Stimulated activated naive CD8-positive, alpha-beta T cell treated with anti-CD3 and anti-CD28 coated beads, Interleukin-15, Interleukin-2, amounts not matched to agents 100 ng/mL and 50 ng/mL, for 24 hours (primary cell): ENCODE measurements at regions not wholly inside any gene's neighbourhood (a gene's known extent, or its start where the extent isn't known, plus 50 kb on each side); places are given as distances from the start of the nearest gene placed in this dataset.

Source experiments
- H3K27ac Mint-ChIP-seq: one replicate; pipeline ENCODE4 v1.8.0; 2021; ENCODE audit warnings: mild to moderate bottlenecking, mixed read lengths
- H3K27me3 Mint-ChIP-seq: one replicate; pipeline ENCODE4 v1.8.0; 2021; ENCODE audit warnings: mixed read lengths
- H3K36me3 Mint-ChIP-seq: one replicate; pipeline ENCODE4 v1.8.0; 2021; ENCODE audit warnings: low read depth, mixed read lengths
- H3K4me1 Mint-ChIP-seq: one replicate; pipeline ENCODE4 v1.8.0; 2021; ENCODE audit warnings: low read depth, mixed read lengths
- H3K4me3 Mint-ChIP-seq: one replicate; pipeline ENCODE4 v1.8.0; 2021; ENCODE audit warnings: mild to moderate bottlenecking, mixed read lengths
- H3K9me3 Mint-ChIP-seq: one replicate; pipeline ENCODE4 v1.8.0; 2021; ENCODE audit warnings: mixed read lengths

DNA sequence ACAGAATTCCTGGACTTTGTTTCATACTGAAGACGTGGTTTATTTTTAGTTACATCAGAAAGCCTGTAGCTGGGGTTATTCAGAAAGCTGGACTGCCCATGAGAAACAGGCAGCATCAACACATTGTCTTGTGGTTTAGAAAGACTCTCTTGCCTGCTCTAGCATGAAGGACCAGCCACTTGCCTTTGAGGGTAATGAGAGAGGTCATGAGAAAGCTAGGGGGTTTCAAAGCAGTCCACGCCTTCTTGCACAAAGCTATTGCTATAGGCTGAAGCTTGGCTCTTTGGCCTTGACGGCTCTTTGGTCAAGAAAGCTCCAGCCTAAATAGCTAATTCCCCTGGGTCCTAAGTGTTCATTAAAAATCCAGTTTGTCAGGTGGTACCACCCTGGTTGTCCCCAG, 208.1 kb downstream of the PRDM2 start:
- no peak overlapping the region for H3K27ac Mint-ChIP-seq
- H3K27me3 Mint-ChIP-seq, result peaks cover 10% of the 10 kb centered on the region
- no peaks in the 10 kb centered on the region for H3K4me1 Mint-ChIP-seq
- H3K4me3 Mint-ChIP-seq, result no peak overlapping the region
- no peaks in the 10 kb centered on the region for H3K36me3 Mint-ChIP-seq
- peaks cover 8% of the 10 kb centered on the region for H3K9me3 Mint-ChIP-seq

DNA sequence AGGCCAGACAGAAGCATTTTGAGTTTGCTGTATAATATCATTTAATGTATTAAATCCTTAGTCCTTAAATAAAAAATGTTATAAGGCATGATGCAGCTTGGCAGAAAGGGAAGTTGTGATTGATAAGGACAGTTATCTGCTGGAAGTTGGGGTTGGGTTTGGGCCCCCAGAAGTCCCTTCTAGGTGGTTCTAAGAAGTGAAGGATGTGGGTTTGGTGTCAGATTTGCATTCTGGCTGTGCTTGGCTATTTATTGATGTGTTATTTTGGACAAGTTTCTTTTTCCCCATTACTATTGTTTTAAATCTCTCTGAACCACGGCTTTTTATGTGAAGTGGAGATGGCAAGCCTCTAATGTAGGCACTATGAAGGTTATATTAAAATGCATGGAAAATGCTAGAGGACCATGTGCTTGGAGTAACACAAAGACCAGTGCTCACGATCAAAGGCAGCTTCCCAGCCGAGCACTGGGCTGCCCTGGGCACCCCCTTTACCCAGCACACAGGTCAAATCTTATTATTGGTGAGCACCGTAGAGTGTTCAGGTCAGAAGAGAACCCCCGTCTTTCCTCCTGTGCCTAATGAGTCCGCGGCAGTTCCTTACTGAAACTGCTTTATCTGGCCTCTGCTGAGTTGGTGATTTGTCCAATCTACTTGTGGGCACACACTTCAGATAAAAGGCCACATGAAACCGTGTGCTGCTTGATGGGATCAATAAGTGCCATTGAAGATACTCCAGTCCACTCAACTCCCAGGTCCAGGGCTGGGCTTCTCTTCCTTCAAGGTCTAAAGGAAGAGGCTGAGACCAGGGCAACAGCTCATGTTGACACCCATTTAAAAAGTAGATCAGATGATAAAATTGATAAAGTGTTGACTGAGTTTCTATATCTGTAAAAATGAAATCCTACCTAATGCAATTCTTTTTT, 212.0 kb downstream of the PRDM2 start:
- no peaks in the 10 kb centered on the region for H3K4me1 Mint-ChIP-seq
- no peaks in the 10 kb centered on the region for H3K36me3 Mint-ChIP-seq
- no peak overlapping the region for H3K27ac Mint-ChIP-seq

DNA sequence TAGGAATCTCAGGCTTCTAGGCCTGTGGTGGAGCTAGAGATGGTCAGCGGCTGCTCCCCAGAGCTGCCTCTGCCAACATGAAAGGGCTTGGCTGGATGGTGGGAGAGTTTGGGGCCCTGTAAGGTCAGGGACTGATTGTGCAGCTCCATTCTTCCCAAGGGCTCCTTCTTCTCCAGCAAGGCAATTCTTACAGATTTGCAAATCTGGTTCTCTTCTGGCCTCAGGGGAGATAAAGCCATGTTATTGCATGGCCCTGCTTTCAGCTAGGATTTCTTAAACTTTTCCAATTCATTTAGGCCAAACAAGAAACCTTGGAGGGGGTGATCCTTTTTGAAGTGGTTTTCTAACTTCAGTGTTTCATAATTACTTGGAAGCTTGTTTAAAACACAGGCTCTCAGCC, 213.4 kb downstream of the PRDM2 start:
- no peak overlapping the region for H3K4me3 Mint-ChIP-seq
- H3K27ac Mint-ChIP-seq, result no peak overlapping the region
- H3K9me3 Mint-ChIP-seq, result no peaks in the 10 kb centered on the region
- H3K4me1 Mint-ChIP-seq, result no peaks in the 10 kb centered on the region
- H3K27me3 Mint-ChIP-seq, result peaks cover 3% of the 10 kb centered on the region
- no peaks in the 10 kb centered on the region for H3K36me3 Mint-ChIP-seq

More for the DNA sequence above, 212.0 kb downstream of the PRDM2 start:
- peaks cover 2% of the 10 kb centered on the region for H3K27me3 Mint-ChIP-seq
- no peaks in the 10 kb centered on the region for H3K9me3 Mint-ChIP-seq
- no peak overlapping the region for H3K4me3 Mint-ChIP-seq

DNA sequence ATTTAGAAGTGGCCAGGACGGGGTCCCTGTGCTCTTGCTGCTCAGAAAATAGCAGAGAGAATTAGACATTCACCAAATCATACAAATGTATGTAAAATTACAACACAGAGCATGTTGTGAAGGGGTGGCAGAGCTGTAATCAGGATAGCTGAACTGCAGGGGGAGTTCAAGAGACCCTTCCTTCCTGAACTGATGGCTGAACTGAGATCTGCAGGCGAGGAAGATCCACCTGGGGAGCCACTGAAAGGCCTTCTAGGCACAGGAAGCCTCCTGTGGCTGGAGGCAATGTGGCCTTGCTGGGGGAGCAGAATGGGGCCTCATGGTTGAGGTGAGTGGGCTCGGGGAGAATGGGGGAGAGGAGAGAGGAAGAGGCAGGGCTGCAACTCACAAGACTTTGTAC, 216.5 kb downstream of the PRDM2 start:
- H3K36me3 Mint-ChIP-seq, result no peaks in the 10 kb centered on the region
- H3K4me1 Mint-ChIP-seq, result no peaks in the 10 kb centered on the region
- no peak overlapping the region for H3K27ac Mint-ChIP-seq
- no peak overlapping the region for H3K4me3 Mint-ChIP-seq
- H3K9me3 Mint-ChIP-seq, result peaks cover 3% of the 10 kb centered on the region
- peaks cover 7% of the 10 kb centered on the region for H3K27me3 Mint-ChIP-seq

DNA sequence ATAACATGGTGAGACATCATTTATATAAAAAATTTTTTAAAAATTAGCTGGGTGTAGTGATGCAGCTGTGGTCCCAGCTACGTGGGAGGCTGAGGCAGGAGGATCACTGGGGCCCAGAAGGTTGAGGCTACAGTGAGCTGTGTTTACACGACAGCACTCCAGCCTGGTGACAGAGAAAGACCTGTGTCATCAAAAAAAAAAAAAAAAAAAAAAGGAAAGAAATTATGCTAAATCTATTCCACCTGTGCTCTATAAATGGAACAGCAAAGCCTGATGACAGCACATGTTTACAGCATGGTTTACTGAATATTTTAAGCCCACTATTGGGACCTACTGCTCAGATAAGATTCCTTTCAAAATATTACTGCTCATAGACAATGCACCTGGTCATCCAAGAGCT, 217.6 kb downstream of the PRDM2 start:
- peaks cover 3% of the 10 kb centered on the region for H3K9me3 Mint-ChIP-seq
- H3K27me3 Mint-ChIP-seq, result peaks cover 7% of the 10 kb centered on the region
- no peak overlapping the region for H3K4me3 Mint-ChIP-seq
- no peaks in the 10 kb centered on the region for H3K36me3 Mint-ChIP-seq
- no peaks in the 10 kb centered on the region for H3K4me1 Mint-ChIP-seq
- no peak overlapping the region for H3K27ac Mint-ChIP-seq

DNA sequence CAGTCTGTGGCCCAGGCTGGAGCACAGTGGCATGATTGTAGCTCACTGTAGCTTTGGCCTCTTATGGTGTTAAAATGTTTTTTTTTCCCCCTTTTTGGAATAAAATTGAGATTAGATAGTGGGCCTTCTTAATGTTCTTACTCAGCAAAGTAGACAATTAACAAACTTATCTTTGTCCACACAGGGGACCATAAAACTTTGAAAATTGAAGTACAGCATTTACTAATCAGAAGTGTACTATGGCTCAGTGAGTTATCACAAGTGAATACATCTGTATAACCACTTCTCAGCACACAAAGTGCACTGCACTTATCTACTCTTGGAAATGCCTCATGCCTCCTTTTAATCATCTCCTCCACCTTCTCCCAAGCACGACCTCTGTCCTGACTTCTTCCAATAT, 218.9 kb downstream of the PRDM2 start:
- no peaks in the 10 kb centered on the region for H3K36me3 Mint-ChIP-seq
- H3K27me3 Mint-ChIP-seq, result peaks cover 7% of the 10 kb centered on the region
- H3K9me3 Mint-ChIP-seq, result peaks cover 3% of the 10 kb centered on the region
- no peak overlapping the region for H3K4me3 Mint-ChIP-seq
- H3K4me1 Mint-ChIP-seq, result no peaks in the 10 kb centered on the region
- H3K27ac Mint-ChIP-seq, result no peak overlapping the region

DNA sequence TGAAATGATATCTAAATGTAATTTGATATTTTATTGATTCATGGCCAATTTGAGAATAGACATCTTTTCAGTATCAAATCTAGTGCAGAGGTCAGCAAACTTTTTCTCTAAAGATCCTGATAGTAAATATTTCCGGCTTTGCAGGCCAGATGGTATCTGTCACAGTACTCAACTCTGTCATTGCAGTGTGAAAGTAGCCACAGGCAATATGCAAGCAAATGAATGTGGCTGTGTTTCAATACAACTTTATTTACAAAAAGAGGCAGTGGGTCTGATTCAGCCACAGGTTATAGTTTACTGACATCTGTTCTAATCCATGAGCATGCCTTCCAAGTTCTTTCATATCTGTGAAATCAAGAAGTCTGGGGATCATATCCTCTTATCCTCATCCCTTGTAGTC, 221.2 kb downstream of the PRDM2 start:
- H3K36me3 Mint-ChIP-seq, result no peaks in the 10 kb centered on the region
- H3K4me3 Mint-ChIP-seq, result no peak overlapping the region
- peaks cover 20% of the 10 kb centered on the region for H3K27me3 Mint-ChIP-seq
- peaks cover 3% of the 10 kb centered on the region for H3K9me3 Mint-ChIP-seq
- H3K4me1 Mint-ChIP-seq, result no peaks in the 10 kb centered on the region
- no peak overlapping the region for H3K27ac Mint-ChIP-seq

- H3K9me3 Mint-ChIP-seq, result peaks cover 3% of the 10 kb centered on the region
- peaks cover 17% of the 10 kb centered on the region for H3K27me3 Mint-ChIP-seq
- no peaks in the 10 kb centered on the region for H3K4me1 Mint-ChIP-seq
- no peaks in the 10 kb centered on the region for H3K36me3 Mint-ChIP-seq
- no peak overlapping the region for H3K4me3 Mint-ChIP-seq
- no peak overlapping the region for H3K27ac Mint-ChIP-seq
Measured at GRCh38 chr1:13922466-13923110, 222.6 kb downstream of the PRDM2 start.

GRCh38 chr1:13926556-13926955, 226.6 kb downstream of the PRDM2 start:
- no peaks in the 10 kb centered on the region for H3K9me3 Mint-ChIP-seq
- peaks cover 17% of the 10 kb centered on the region for H3K27me3 Mint-ChIP-seq
- no peaks in the 10 kb centered on the region for H3K4me1 Mint-ChIP-seq
- H3K4me3 Mint-ChIP-seq, result no peak overlapping the region
- no peaks in the 10 kb centered on the region for H3K36me3 Mint-ChIP-seq
- no peak overlapping the region for H3K27ac Mint-ChIP-seq

- Mint-ChIP-seq H3K9me3 (no peaks in the 10 kb centered on the region), H3K4me3 (no peak overlapping the region), H3K36me3 (no peaks in the 10 kb centered on the region), H3K27ac (no peak overlapping the region), H3K27me3 (peaks cover 17% of the 10 kb centered on the region), H3K4me1 (no peaks in the 10 kb centered on the region)
Measured at GRCh38 chr1:13927736-13928135, 227.7 kb downstream of the PRDM2 start.

DNA sequence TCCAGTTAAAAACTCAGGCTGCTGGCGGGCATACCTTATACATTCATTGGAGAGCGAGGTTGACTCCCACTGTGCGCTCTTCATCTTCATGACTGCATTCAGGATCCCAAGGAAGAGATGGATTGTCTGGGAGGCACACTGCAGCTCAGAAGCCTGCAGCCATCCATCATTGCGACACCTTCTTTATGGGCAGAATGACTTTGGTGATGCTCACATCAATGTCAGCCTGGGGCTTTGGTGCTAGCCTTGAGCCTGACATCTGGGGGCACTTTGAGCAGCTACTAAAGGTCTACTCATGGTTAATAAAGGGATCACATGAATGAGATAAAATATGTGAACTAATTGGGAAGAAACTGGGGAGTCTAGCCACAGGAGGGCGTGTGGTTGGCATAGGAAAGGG, 229.3 kb downstream of the PRDM2 start:
- Mint-ChIP-seq H3K36me3 (no peaks in the 10 kb centered on the region), H3K4me1 (no peaks in the 10 kb centered on the region), H3K27ac (no peak overlapping the region), H3K4me3 (no peak overlapping the region), H3K9me3 (no peaks in the 10 kb centered on the region), H3K27me3 (peaks cover 17% of the 10 kb centered on the region)

DNA sequence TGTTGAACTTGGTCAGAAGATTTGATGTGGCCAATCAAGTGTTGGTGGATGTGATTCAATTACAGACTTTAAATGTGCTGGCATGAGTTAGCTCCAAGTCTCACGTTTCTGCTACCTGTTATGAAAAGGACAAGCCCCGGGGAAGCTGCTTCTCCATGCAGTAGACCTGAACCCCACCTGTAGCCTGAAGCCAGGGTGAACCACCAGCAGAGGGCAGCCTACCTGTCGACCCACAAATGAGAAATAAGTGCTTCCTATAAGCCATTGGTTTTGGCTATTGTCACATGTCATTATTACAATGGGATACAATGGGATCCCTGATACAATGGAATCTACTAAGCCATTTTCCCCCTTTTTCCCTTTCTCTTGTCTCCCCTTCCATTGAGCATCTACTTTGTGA, 230.2 kb downstream of the PRDM2 start:
- no peak overlapping the region for H3K27ac Mint-ChIP-seq
- H3K9me3 Mint-ChIP-seq, result no peaks in the 10 kb centered on the region
- H3K4me3 Mint-ChIP-seq, result no peak overlapping the region
- peaks cover 12% of the 10 kb centered on the region for H3K27me3 Mint-ChIP-seq
- no peaks in the 10 kb centered on the region for H3K4me1 Mint-ChIP-seq
- H3K36me3 Mint-ChIP-seq, result no peaks in the 10 kb centered on the region

DNA sequence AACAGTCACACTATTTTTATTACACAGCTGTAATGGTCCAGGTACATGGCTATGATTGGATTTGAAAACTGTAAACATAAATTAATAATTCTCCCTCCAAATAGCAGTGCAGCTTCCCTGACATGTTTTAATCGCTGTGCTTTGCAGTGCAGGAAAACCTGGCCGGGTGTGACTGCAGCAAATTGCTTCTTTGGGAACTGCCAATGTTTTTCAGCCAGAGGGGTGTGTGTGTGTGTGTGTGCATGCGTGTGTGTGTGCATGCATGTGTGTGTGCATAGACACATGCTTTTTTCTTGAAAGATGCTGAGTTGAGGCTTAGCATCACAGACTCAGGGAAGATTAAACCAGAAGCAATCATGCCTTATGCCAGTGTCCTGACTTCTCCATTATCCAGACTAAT, 231.2 kb downstream of the PRDM2 start:
- Mint-ChIP-seq H3K4me1 (no peaks in the 10 kb centered on the region), H3K9me3 (no peaks in the 10 kb centered on the region), H3K4me3 (no peak overlapping the region), H3K36me3 (no peaks in the 10 kb centered on the region), H3K27ac (no peak overlapping the region), H3K27me3 (peaks cover 7% of the 10 kb centered on the region)

DNA sequence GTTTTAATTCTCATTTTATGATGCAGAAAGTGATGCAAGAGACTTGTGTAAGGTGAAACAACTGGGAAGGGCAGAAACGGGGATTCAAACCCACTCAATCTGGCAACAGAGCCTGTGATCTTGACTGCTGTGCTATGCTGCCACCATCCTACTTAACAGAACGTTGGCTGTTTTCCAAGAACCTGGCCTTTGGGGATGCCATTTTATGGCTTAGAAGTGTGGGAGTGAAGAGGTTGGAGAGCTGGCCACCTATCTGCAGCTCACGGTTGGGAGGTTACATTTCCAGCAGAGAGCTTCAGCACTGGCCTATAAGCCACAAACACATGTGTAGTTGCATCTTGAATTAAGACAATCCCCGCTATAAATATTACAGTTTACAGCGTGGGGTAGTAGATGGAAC, 235.3 kb downstream of the PRDM2 start:
- Mint-ChIP-seq H3K27ac (no peak overlapping the region), H3K9me3 (no peaks in the 10 kb centered on the region), H3K4me1 (no peaks in the 10 kb centered on the region), H3K27me3 (peaks cover 14% of the 10 kb centered on the region), H3K36me3 (no peaks in the 10 kb centered on the region), H3K4me3 (no peak overlapping the region)

DNA sequence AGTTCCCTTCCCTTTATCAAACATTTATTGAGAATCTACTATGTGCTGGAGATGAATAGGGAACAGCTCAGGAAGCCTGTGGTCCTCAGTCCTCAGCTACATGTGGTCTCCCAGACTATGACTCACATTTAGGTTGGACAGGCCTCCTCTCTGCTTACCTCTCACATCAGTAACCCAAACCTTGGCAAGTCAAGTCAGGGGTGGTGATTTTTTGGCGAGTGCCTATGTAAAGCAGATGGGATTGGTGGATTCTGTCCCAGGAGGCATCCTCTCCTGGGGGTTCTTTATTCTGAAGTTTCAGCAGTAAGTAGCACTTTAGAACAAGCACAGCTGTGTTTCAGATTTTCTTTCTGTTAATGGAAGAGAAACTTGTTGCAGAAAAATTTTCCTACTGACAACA, 241.3 kb downstream of the PRDM2 start:
- no peak overlapping the region for H3K4me3 Mint-ChIP-seq
- no peaks in the 10 kb centered on the region for H3K4me1 Mint-ChIP-seq
- H3K36me3 Mint-ChIP-seq, result no peaks in the 10 kb centered on the region
- peaks cover 11% of the 10 kb centered on the region for H3K9me3 Mint-ChIP-seq
- H3K27me3 Mint-ChIP-seq, result peaks cover 14% of the 10 kb centered on the region
- no peak overlapping the region for H3K27ac Mint-ChIP-seq
